Mesothelial cell of epicardium (in vitro differentiated cells): ENCODE measurements at regions not wholly inside any gene's neighbourhood (a gene's known extent, or its start where the extent isn't known, plus 50 kb on each side); places are given as distances from the start of the nearest gene placed in this dataset.
"Not testable (repeated sequence)": the region's sequence is repeated elsewhere in the genome, so short reads cannot be mapped to it uniquely, and the experiment has no call there.

ENCODE experiments used
- DNase-seq, 2 experiments: peaks; one replicate each; pipeline ENCODE4 v3.0.0; 2021; ENCODE audit warnings: low spot score in 2 of 2; ENCODE audit not compliant: unreplicated experiment in 2 of 2
- H3K27ac Mint-ChIP-seq: 2 replicates; pipeline ENCODE4 v1.8.0; 2021; ENCODE audit warnings: mixed read lengths
- H3K27me3 Mint-ChIP-seq: 2 replicates; pipeline ENCODE4 v1.8.0; 2021; ENCODE audit warnings: low read depth, mixed read lengths
- H3K36me3 Mint-ChIP-seq: 2 replicates; pipeline ENCODE4 v1.8.0; 2021; ENCODE audit warnings: mixed read lengths
- H3K4me1 Mint-ChIP-seq: 2 replicates; pipeline ENCODE4 v1.8.0; 2021; ENCODE audit warnings: mixed read lengths
- H3K4me3 Mint-ChIP-seq: 2 replicates; pipeline ENCODE4 v1.8.0; 2021; ENCODE audit warnings: mild to moderate bottlenecking, moderate library complexity, mixed read lengths
- H3K9me3 Mint-ChIP-seq: 2 replicates; pipeline ENCODE4 v1.8.0; 2021; ENCODE audit warnings: mixed read lengths
- CTCF ChIP-seq: fragments of 200-600 bp; sonication (generic); IDR thresholded peaks from one replicate; pipeline ENCODE4 v1.5.0; 2021; ENCODE audit warnings: antibody characterized with exemption; ENCODE audit not compliant: unreplicated experiment

DNA sequence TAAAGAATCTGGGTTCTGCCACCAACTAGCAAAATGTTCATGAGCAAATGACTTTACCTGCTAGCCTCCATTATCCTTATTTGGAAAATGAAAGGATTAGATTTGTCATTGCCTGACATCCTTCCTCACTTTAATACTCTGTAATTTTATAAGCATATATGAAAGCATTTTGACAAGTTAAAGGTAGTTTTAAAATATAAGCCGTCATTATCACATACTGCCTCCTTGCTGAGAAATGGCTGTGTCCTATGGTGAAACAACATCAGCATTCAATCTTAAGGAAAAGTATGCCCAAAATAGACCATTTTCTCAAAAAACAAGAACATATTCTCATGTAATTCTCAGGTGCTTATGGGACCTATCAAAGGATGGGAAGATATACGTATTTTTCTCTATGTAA lies 461.2 kb downstream of the SUCLG1 start:
- no peak for DNase-seq
- TF ChIP-seq CTCF: no peak
- H3K4me1 Mint-ChIP-seq: peaks cover 16% of the 10 kb centered on the region

GRCh38 chr2:83994633-83995179 lies 464.4 kb downstream of the SUCLG1 start:
- Mint-ChIP-seq H3K4me1 (peaks cover 27% of the 10 kb centered on the region), H3K4me3 (no peak overlapping the region), H3K36me3 (no peaks in the 10 kb centered on the region), H3K27me3 (no peaks in the 10 kb centered on the region), H3K9me3 (peaks cover 5% of the 10 kb centered on the region), H3K27ac (no peak overlapping the region)
- TF ChIP-seq CTCF: no peak
- DNase-seq: no peak

More for the DNA sequence above, 461.2 kb downstream of the SUCLG1 start:
- Mint-ChIP-seq H3K27ac (no peak overlapping the region), H3K27me3 (no peaks in the 10 kb centered on the region), H3K36me3 (no peaks in the 10 kb centered on the region), H3K4me3 (no peak overlapping the region), H3K9me3 (no peaks in the 10 kb centered on the region)

- DNase-seq: no peak
- TF ChIP-seq CTCF: no peak
- Mint-ChIP-seq H3K9me3 (peaks cover 5% of the 10 kb centered on the region), H3K4me1 (peaks cover 27% of the 10 kb centered on the region), H3K27me3 (no peaks in the 10 kb centered on the region), H3K4me3 (no peak overlapping the region), H3K27ac (no peak overlapping the region), H3K36me3 (no peaks in the 10 kb centered on the region)
Observed at GRCh38 chr2:83993873-83994632, 465.0 kb downstream of the SUCLG1 start.

DNA sequence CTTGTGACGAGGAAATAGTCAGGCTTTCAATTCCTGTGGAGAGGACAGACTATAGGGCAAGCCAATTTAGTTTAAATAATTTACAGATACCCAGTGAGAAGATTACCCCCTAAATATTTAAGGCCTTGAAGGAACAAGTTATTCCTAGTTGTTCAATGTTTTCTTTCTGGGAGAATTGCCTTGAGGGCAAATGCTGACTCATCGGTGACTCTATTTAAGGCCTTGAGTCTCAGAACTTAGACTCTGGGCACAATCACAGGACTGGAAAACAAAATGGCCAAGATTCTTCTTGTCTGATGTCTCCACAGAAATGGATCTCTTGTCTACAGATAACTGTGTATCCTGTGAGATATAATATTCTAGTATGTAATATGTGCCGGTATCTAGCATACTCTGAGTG lies 467.1 kb downstream of the SUCLG1 start:
- no peak for DNase-seq
- Mint-ChIP-seq H3K4me3 (no peak overlapping the region), H3K4me1 (peaks cover 17% of the 10 kb centered on the region), H3K9me3 (peaks cover 13% of the 10 kb centered on the region), H3K36me3 (no peaks in the 10 kb centered on the region), H3K27ac (no peak overlapping the region), H3K27me3 (no peaks in the 10 kb centered on the region)
- no peak for TF ChIP-seq CTCF

- TF ChIP-seq CTCF: no peak
- H3K4me3 Mint-ChIP-seq: no peak overlapping the region
Observed at GRCh38 chr2:83990636-83991035, 468.4 kb downstream of the SUCLG1 start.

GRCh38 chr2:83976628-83977027 lies 482.5 kb downstream of the SUCLG1 start:
- H3K9me3 Mint-ChIP-seq: peaks cover 31% of the 10 kb centered on the region
- H3K36me3 Mint-ChIP-seq, H3K4me1 Mint-ChIP-seq, DNase-seq, H3K27me3 Mint-ChIP-seq, H3K27ac Mint-ChIP-seq, H3K4me3 Mint-ChIP-seq: not testable (repeated sequence)

More at GRCh38 chr2:83990636-83991035, 468.4 kb downstream of the SUCLG1 start:
- peaks cover 26% of the 10 kb centered on the region for H3K9me3 Mint-ChIP-seq
- peaks cover 17% of the 10 kb centered on the region for H3K4me1 Mint-ChIP-seq
- H3K27ac Mint-ChIP-seq: no peak overlapping the region
- H3K27me3 Mint-ChIP-seq: no peaks in the 10 kb centered on the region
- H3K36me3 Mint-ChIP-seq: no peaks in the 10 kb centered on the region
- no peak for DNase-seq
